ENCODE measurements at regions not wholly inside any gene's neighbourhood (a gene's known extent, or its start where the extent isn't known, plus 50 kb on each side); places are given as distances from the start of the nearest gene placed in this dataset.

- TF ChIP-seq REST (IDR thresholded peaks at IDR 0.05; ENCODE audit: borderline replicate concordance), result no peak
- no peak for TF ChIP-seq REST (CRISPR knock-in tag; IDR thresholded peaks at IDR 0.05; ENCODE audit: low read depth)
- TF ChIP-seq ZKSCAN8 (CRISPR knock-in tag; IDR thresholded peaks at IDR 0.05), result no peak
- TF ChIP-seq SUPT5H (IDR thresholded peaks at IDR 0.05), result no peak
- TF ChIP-seq NBN (IDR thresholded peaks at IDR 0.05; ENCODE audit: low read depth), result no peak
These were observed 555.1 kb upstream of the SGCG start (continued) for GRCh38 chr13:22625691-22626090.
